ENCODE measurements at regions not wholly inside any gene's neighbourhood (a gene's known extent, or its start where the extent isn't known, plus 50 kb on each side); places are given as distances from the start of the nearest gene placed in this dataset.

DNA sequence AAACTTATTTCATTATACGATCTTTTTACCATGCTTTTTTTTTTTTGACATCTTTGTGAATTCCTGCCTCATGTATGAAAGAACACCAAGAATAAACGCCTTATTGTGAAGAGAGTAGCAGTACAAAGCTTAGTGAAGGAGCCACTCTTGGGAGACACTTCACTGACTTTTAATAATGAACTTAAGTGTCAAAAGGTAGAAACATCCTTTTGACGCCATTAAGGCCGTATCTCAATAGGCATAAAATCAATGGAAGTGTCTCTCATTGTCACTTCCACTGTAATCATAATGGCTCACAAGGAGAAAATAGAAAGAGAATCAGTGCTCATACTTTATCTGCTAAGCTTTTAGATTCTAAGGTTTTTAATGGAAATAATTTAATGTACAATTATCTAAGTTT is 657.8 kb downstream of the DIPK2A start:
- DNase-seq (ENCODE audit: low read depth) = no peak
- TF ChIP-seq, protein P1, sequence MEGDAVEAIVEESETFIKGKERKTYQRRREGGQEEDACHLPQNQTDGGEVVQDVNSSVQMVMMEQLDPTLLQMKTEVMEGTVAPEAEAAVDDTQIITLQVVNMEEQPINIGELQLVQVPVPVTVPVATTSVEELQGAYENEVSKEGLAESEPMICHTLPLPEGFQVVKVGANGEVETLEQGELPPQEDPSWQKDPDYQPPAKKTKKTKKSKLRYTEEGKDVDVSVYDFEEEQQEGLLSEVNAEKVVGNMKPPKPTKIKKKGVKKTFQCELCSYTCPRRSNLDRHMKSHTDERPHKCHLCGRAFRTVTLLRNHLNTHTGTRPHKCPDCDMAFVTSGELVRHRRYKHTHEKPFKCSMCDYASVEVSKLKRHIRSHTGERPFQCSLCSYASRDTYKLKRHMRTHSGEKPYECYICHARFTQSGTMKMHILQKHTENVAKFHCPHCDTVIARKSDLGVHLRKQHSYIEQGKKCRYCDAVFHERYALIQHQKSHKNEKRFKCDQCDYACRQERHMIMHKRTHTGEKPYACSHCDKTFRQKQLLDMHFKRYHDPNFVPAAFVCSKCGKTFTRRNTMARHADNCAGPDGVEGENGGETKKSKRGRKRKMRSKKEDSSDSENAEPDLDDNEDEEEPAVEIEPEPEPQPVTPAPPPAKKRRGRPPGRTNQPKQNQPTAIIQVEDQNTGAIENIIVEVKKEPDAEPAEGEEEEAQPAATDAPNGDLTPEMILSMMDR (conservative IDR thresholded peaks at IDR 0.05; ENCODE audit: low read length) = no peak
- H3K4me3 ChIP-seq (ENCODE audit: low read length) = no peak overlapping the region

DNA sequence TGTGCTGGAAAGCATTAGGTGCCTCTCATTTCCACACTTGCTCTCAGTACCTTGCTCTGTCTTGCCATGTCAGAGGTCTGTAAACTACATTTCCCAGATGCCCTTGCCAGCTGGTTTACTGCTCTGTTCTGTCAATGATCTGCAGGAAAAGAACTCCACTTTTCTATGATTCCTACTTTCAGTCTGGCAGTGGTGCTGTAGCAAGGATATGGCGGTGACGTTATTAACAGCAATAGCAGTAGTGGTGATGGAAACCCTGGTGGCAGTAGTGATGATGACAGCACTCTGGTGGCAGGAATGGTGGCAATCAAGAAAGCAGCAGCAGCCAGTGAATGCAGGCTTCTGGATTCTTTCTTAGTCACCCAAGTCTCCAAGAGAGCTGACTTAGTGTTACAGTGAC is 665.2 kb downstream of the DIPK2A start:
- H3K4me3 ChIP-seq (ENCODE audit: low read length) = no peak overlapping the region
- DNase-seq (ENCODE audit: low read depth) = no peak
- TF ChIP-seq, protein P1 (conservative IDR thresholded peaks at IDR 0.05; ENCODE audit: low read length) = no peak

DNA sequence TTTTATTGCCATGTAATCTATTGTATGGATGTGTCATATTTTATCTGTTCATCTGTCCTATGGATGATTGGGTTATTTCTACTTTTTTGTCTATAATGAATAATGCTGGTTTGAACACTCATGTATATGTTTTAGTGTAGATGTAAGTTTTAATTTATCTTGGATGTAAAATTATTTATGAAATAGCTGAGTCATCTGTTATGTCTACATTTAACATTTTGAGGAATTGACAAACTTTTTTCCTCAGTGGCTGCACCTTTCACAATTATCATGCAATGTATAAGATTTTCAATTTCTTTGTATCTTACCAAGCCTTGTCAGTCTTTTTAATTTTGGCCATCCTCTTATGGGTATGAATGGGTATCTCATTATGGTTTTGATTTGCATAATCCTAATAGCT is 666.4 kb downstream of the DIPK2A start:
- TF ChIP-seq, protein P1 (conservative IDR thresholded peaks at IDR 0.05; ENCODE audit: low read length) = no peak
- DNase-seq (ENCODE audit: low read depth) = no peak
- no peak overlapping the region for H3K4me3 ChIP-seq (ENCODE audit: low read length)

DNA sequence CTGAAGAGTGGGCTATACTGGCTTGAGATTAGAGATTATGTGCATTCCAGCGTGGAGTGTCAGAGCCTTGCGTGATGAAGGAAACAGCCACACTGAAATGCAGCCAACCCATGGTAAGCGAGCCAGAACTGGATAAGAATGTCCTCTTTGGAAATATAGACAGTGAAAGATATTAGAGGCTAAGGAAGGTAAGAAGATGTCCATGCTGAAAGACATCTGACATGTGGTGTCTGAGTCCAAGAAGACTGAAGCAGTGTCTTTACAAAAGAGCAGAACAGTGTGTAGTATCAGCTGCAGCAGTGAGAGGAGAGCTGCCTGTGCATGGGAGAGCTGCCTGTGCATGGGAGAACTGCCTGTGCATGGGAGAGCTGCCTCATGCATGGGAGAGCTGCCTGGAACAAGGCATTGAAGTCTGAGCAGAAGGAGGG is 672.2 kb downstream of the DIPK2A start:
- peak; percentile 49 for DNase-seq (ENCODE audit: low read depth)
- TF ChIP-seq, protein P1 (conservative IDR thresholded peaks at IDR 0.05; ENCODE audit: low read length) = no peak
- no peak overlapping the region for H3K4me3 ChIP-seq (ENCODE audit: low read length)

DNA sequence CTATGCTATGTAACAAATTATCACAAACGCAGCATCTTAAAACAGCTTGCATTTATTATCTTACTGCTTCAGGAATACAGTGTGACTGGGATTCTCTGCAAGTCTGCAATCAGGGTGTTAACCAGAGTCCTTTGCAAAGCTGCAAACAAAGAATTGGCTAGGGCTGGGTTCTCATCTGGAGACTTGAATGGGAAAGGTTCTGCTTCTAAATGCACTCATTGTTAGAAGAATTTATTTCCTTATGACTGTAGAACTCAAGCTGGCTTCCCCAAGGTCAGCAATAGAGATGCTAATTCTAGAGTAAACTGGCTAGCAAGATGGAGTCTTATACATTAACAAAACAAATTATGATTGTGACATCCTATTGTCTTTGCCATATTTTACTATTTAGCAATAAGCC is 673.7 kb downstream of the DIPK2A start:
- TF ChIP-seq, protein P1 (conservative IDR thresholded peaks at IDR 0.05; ENCODE audit: low read length) = no peak
- no peak for DNase-seq (ENCODE audit: low read depth)
- no peak overlapping the region for H3K4me3 ChIP-seq (ENCODE audit: low read length)

DNA sequence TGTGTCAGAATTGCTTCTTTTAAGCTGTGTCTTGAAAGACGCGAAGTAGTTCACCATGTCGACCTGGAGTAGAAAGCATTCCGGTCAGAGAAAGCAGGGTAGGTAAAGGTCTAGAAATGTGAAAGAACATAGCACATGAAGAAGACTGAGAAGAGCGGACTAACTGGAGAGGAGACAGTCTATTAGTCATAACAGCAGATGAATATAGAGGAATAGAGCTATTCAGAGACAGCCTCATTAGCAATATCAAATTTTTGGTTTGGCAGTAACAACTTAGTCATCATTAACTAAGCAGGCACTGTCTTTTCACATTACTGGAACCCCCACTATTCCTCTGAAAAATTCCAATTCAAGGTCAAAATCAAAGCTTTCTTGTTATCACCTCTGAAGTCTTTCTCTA is 678.8 kb downstream of the DIPK2A start:
- TF ChIP-seq, protein P1 (conservative IDR thresholded peaks at IDR 0.05; ENCODE audit: low read length) = no peak
- H3K4me3 ChIP-seq (ENCODE audit: low read length) = no peak overlapping the region
- no peak for DNase-seq (ENCODE audit: low read depth)

DNA sequence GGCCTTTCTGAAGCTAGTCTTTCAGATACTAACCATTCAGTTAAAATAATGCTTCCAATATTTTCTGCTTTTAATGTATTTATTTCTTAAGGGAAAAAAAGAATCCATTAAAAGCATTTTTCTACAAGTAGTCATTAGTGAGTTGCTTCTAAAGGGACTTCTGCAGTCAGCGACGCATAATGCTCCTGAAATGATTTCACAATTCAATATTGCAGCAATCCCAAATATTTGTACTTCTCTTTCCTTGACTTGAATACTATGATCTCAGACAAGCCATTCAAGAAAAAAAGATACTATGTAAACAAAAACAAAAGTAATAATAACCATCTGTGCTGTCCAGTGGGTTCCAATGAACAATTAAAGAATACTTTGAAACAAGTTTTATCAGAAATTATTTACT is 681.0 kb downstream of the DIPK2A start:
- no peak overlapping the region for H3K4me3 ChIP-seq (ENCODE audit: low read length)
- TF ChIP-seq, protein P1 (conservative IDR thresholded peaks at IDR 0.05; ENCODE audit: low read length) = no peak
- peak; percentile 72 for DNase-seq (ENCODE audit: low read depth)
